BJ (cell line): ENCODE measurements at regions not wholly inside any gene's neighbourhood (a gene's known extent, or its start where the extent isn't known, plus 50 kb on each side); places are given as distances from the start of the nearest gene placed in this dataset.

ENCODE experiments used
- CTCF ChIA-PET: fragments of 350-600 bp; formaldehyde crosslinking; extraction: SDS; loops from one replicate; lab custom pipeline; 2021; ENCODE audit warnings: antibody characterized with exemption, inconsistent platforms; lab: Yijun Ruan, JAX
- POLR2A ChIA-PET: fragments of 300-600 bp; sonication (Branson Sonifier 250); formaldehyde crosslinking; extraction: SDS; loops from one replicate; lab custom pipeline; 2021; ENCODE audit warnings: antibody characterized with exemption; lab: Charles Lee
- DNase-seq: peaks from one replicate; pipeline ENCODE4 v3.0.0-alpha.2; 2011; ENCODE audit warnings: low read depth
- H3K27me3 ChIP-seq: 2 replicates; pipeline ENCODE4 v1.6.0; 2011; ENCODE audit warnings: low read length; ENCODE audit not compliant: control insufficient read depth, insufficient read depth
- H3K36me3 ChIP-seq: 2 replicates; pipeline ENCODE4 v1.5.1; 2011; ENCODE audit warnings: low read length; ENCODE audit not compliant: control insufficient read depth, insufficient read depth
- H3K4me3 ChIP-seq: 2 replicates; pipeline ENCODE4 v1.5.1; 2011; ENCODE audit warnings: low read depth, mild to moderate bottlenecking, control low read depth, low read length
- CTCF ChIP-seq: IDR thresholded peaks from 2 replicates; pipeline ENCODE4 v1.5.1; 2011; ENCODE audit warnings: low read depth, mild to moderate bottlenecking, control low read depth, inconsistent platforms, low read length, moderate library complexity; ENCODE audit not compliant: insufficient read depth

- no peak for DNase-seq
- POLR2A ChIA-PET, result no interaction called here
- CTCF ChIA-PET, result interaction anchor here (0.6 to 1.1 kb wide), 2 partner anchors 13 to 77 kb away, joined by 3 read pairs; no protein-coding TSS in a partner anchor
- TF ChIP-seq CTCF, result no peak
- Histone ChIP-seq H3K27me3 (no peaks in the 10 kb centered on the region), H3K36me3 (no peaks in the 10 kb centered on the region), H3K4me3 (no peak overlapping the region)
These were observed 83.0 kb upstream of the CXCL12 start for GRCh38 chr10:44467900-44468299.

- CTCF ChIA-PET, result interaction anchor here (0.9 kb wide), 1 partner anchor 11 kb away, joined by 3 read pairs; no protein-coding TSS in a partner anchor
- TF ChIP-seq CTCF, result no peak
- H3K4me3 ChIP-seq, result no peak overlapping the region
- H3K27me3 ChIP-seq, result no peaks in the 10 kb centered on the region
- POLR2A ChIA-PET, result no interaction called here
- H3K36me3 ChIP-seq, result no peaks in the 10 kb centered on the region
- no peak for DNase-seq
These were observed 83.6 kb upstream of the CXCL12 start for GRCh38 chr10:44468525-44468924.

GRCh38 chr10:44468965-44469364 is 84.1 kb upstream of the CXCL12 start:
- Histone ChIP-seq H3K4me3 (no peak overlapping the region), H3K27me3 (no peaks in the 10 kb centered on the region), H3K36me3 (no peaks in the 10 kb centered on the region)
- no peak for DNase-seq
- CTCF ChIA-PET, result interaction anchor here (0.9 kb wide), 1 partner anchor 11 kb away, joined by 3 read pairs; no protein-coding TSS in a partner anchor
- POLR2A ChIA-PET, result no interaction called here
- no peak for TF ChIP-seq CTCF

GRCh38 chr10:44470784-44471183 is 85.9 kb upstream of the CXCL12 start:
- H3K27me3 ChIP-seq, result no peaks in the 10 kb centered on the region
- DNase-seq, result no peak
- CTCF ChIA-PET, result no interaction called here
- POLR2A ChIA-PET, result no interaction called here
- H3K4me3 ChIP-seq, result no peak overlapping the region
- no peaks in the 10 kb centered on the region for H3K36me3 ChIP-seq
- no peak for TF ChIP-seq CTCF

GRCh38 chr10:44471410-44471809 is 86.5 kb upstream of the CXCL12 start:
- DNase-seq, result no peak
- CTCF ChIA-PET, result no interaction called here
- Histone ChIP-seq H3K27me3 (no peaks in the 10 kb centered on the region), H3K36me3 (no peaks in the 10 kb centered on the region), H3K4me3 (no peak overlapping the region)
- POLR2A ChIA-PET, result no interaction called here
- TF ChIP-seq CTCF, result no peak
